DOHH2 (cell line): ENCODE measurements at regions not wholly inside any gene's neighbourhood (a gene's known extent, or its start where the extent isn't known, plus 50 kb on each side); places are given as distances from the start of the nearest gene placed in this dataset.

Experiments used
- EZH2phosphoT487 ChIP-seq: fragments of 200-600 bp; sonication (generic); IDR thresholded peaks from 2 replicates; pipeline ENCODE4 v1.6.1; 2017; ENCODE audit warnings: borderline replicate concordance, mild to moderate bottlenecking, antibody characterized with exemption, low read length, moderate library complexity, mixed read lengths
- TF ChIP-seq, protein P1 (sequence below): fragments of 200-600 bp; sonication (generic); IDR thresholded peaks from one replicate; pipeline ENCODE4 v1.5.1; 2014; ENCODE audit warnings: antibody characterized with exemption, mild to moderate bottlenecking, low read depth, low read length; ENCODE audit not compliant: poor library complexity, severe bottlenecking

DNA sequence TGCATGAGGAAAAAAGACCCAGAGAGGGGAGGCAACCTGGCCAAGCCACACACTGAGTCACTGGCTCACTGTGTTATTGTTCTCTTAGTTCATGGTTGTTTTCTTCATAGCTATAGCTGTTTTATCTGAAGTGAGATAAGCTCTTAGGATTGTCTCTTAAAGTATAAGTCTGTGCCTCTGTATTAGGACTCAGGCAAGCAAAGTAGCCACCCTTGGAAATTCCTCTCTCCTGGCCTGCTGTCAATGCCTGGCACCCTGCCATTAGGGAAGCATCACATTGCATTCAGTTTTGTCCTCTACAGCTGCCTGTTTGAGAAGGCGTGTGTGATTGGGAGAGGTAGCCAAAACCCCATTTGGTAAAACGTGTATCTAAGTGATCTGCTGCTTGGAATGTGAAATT, 147.4 kb upstream of the GLRA1 start:
- TF ChIP-seq, protein P1, sequence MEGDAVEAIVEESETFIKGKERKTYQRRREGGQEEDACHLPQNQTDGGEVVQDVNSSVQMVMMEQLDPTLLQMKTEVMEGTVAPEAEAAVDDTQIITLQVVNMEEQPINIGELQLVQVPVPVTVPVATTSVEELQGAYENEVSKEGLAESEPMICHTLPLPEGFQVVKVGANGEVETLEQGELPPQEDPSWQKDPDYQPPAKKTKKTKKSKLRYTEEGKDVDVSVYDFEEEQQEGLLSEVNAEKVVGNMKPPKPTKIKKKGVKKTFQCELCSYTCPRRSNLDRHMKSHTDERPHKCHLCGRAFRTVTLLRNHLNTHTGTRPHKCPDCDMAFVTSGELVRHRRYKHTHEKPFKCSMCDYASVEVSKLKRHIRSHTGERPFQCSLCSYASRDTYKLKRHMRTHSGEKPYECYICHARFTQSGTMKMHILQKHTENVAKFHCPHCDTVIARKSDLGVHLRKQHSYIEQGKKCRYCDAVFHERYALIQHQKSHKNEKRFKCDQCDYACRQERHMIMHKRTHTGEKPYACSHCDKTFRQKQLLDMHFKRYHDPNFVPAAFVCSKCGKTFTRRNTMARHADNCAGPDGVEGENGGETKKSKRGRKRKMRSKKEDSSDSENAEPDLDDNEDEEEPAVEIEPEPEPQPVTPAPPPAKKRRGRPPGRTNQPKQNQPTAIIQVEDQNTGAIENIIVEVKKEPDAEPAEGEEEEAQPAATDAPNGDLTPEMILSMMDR, result no peak
- no peak for TF ChIP-seq EZH2phosphoT487
